SK-N-MC (cell line): ENCODE measurements at regions not wholly inside any gene's neighbourhood (a gene's known extent, or its start where the extent isn't known, plus 50 kb on each side); places are given as distances from the start of the nearest gene placed in this dataset.

Source experiments
- EZH2 ChIP-seq: fragments of 200-600 bp; sonication (generic); IDR thresholded peaks from one replicate; pipeline ENCODE4 v1.6.1; 2017; ENCODE audit warnings: antibody characterized with exemption
- POLR2AphosphoS5 ChIP-seq: IDR thresholded peaks from 2 replicates; pipeline ENCODE4 v1.6.1; 2012; ENCODE audit warnings: mild to moderate bottlenecking, low read depth, low read length, borderline replicate concordance

DNA sequence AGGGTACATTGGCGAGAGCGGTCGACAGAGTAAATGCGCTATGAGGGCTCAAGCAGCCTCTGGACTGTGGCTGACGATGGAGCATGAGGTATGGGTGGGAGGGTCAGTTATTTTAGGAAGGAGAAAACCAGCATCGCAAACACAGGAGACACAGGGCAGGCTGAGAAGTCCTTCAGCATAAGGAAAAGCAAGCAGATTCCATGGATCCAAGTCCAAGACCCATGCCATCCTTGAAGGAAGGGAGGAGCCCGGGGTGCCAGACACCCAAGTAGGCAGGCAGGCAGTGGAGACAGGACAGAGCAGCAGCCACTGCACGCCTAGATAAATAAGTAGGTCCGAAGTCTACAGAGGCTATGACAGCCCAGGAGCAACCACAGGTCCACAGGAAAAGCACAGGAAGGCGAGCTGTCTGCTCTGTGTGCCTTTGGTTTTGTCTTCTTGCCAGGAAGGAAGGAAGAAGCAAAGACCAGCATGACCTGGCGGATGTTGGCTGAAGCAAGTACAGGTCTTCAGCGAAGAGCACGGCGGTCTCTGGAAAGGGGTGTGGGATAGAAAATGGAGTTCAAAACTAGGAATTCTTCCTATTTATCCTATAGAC lies 76.4 kb upstream of the SLC45A1 start:
- no peak for TF ChIP-seq POLR2AphosphoS5
- TF ChIP-seq EZH2 = no peak
